ENCODE measurements at regions not wholly inside any gene's neighbourhood (a gene's known extent, or its start where the extent isn't known, plus 50 kb on each side); places are given as distances from the start of the nearest gene placed in this dataset.
"Not testable (repeated sequence)": the region's sequence is repeated elsewhere in the genome, so short reads cannot be mapped to it uniquely, and the experiment has no call there.

DNA sequence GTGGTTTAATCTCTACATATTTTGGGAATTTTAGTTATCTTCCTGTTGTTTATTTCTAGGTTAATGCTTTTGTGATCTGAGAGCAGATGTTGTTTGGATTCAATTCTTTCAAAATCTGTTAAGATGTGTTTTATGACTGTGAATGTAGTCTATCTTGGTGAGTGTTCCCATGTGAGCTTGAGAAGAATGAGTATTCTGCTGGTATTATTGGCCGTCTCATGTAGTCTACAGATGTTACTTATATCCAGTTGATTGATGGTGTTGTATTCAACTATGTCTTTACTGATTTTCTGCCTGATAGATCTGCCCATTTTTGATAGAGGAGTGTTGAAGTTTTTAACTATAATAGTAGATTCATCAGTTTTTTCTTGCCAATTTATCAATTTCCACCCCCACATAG, 141.4 kb upstream of the FOXP2 start:
- TF ChIP-seq GATA2 (CRISPR knock-in tag; IDR thresholded peaks at IDR 0.05): no peak
- no peak for TF ChIP-seq NRF1 (IDR thresholded peaks at IDR 0.05; ENCODE audit: low read depth, low read length)
- TF ChIP-seq MXI1 (IDR thresholded peaks at IDR 0.05; ENCODE audit: low read depth, low read length): no peak
- no peak for TF ChIP-seq RCOR1 (IDR thresholded peaks at IDR 0.05; ENCODE audit: low read length)
- no peak for TF ChIP-seq SIN3A (IDR thresholded peaks at IDR 0.05; ENCODE audit: borderline replicate concordance, low read depth, low read length)
- TF ChIP-seq RFX5 (IDR thresholded peaks at IDR 0.05; ENCODE audit: low read length): no peak
- TF ChIP-seq FOXM1 (IDR thresholded peaks at IDR 0.05; ENCODE audit: low read depth): no peak
- no peak for TF ChIP-seq RXRA (IDR thresholded peaks at IDR 0.05; ENCODE audit: borderline replicate concordance, low read depth)

DNA sequence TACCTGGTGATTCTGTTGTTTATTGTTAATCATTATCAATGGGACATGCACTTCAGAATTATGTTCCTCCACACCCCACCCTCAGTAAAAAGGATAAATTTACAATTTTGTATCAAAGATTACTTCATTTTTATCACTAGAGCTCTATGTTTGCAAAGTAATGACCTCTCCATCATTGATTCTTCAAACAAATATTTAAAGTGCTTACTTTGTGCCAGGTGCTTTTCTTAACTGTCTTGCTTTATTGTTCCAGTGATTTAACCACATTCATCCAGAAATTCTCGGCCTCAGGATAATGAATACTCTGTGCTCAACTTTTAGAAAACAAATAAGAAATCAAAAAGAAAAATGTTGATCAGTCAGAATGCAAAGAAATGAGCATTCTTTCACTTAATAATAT, 144.9 kb upstream of the FOXP2 start:
- Histone ChIP-seq H2AFZ (ENCODE audit: low read depth) (no peak overlapping the region), H3K4me3 (ENCODE audit: low read depth in 2 of 2, low read length in 1 of 2) (no peak overlapping the region), H3K9ac (no peak overlapping the region), H3K27me3 (ENCODE audit: insufficient read depth) (no peaks in the 10 kb centered on the region), H3K4me2 (no peak overlapping the region), H3K9me2 (no peaks in the 10 kb centered on the region), H3K4me1 (ENCODE audit: control insufficient read depth in 1 of 2, insufficient read depth in 2 of 2, low read depth in 1 of 2, low read length in 1 of 2) (no peaks in the 10 kb centered on the region), H3K36me3 (replicated peaks in 1 of 2; ENCODE audit: control insufficient read depth in 1 of 2, insufficient read depth in 2 of 2, low read length in 1 of 2) (no peaks in the 10 kb centered on the region), H4K20me1 (ENCODE audit: insufficient read depth) (no peaks in the 10 kb centered on the region), H3K27ac (ENCODE audit: low read depth in 2 of 2, low read length in 1 of 2) (no peak overlapping the region), H3K9me3 (no peaks in the 10 kb centered on the region), H3K79me2 (ENCODE audit: insufficient read depth) (no peaks in the 10 kb centered on the region), H3F3A (replicated peaks; ENCODE audit: insufficient read depth) (no peaks in the 10 kb centered on the region)
- CTCF ChIA-PET: no interaction called here
- 0% methylated on average over 1 of the region's 1 CpG for WGBS (ENCODE audit: low lambda C conversion rate)
- no peak for DNase-seq
- TF ChIP-seq, protein P1, sequence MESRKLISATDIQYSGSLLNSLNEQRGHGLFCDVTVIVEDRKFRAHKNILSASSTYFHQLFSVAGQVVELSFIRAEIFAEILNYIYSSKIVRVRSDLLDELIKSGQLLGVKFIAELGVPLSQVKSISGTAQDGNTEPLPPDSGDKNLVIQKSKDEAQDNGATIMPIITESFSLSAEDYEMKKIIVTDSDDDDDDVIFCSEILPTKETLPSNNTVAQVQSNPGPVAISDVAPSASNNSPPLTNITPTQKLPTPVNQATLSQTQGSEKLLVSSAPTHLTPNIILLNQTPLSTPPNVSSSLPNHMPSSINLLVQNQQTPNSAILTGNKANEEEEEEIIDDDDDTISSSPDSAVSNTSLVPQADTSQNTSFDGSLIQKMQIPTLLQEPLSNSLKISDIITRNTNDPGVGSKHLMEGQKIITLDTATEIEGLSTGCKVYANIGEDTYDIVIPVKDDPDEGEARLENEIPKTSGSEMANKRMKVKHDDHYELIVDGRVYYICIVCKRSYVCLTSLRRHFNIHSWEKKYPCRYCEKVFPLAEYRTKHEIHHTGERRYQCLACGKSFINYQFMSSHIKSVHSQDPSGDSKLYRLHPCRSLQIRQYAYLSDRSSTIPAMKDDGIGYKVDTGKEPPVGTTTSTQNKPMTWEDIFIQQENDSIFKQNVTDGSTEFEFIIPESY (IDR thresholded peaks at IDR 0.05; ENCODE audit: borderline replicate concordance, low read depth): no peak
- TF ChIP-seq CHD2 (IDR thresholded peaks at IDR 0.05; ENCODE audit: low read length, partially characterized antibody) (no peak), YY1 (IDR thresholded peaks at IDR 0.05; ENCODE audit: low read depth) (no peak), GATA2 (CRISPR knock-in tag; IDR thresholded peaks at IDR 0.05) (no peak), JUND (IDR thresholded peaks at IDR 0.05) (no peak), NFIC (IDR thresholded peaks at IDR 0.05; ENCODE audit: borderline replicate concordance) (no peak), RCOR1 (IDR thresholded peaks at IDR 0.05; ENCODE audit: low read length) (no peak), SMC3 (IDR thresholded peaks at IDR 0.05; ENCODE audit: low read depth, low read length) (no peak)
- TF ChIP-seq, protein P2, sequence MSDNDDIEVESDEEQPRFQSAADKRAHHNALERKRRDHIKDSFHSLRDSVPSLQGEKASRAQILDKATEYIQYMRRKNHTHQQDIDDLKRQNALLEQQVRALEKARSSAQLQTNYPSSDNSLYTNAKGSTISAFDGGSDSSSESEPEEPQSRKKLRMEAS (IDR thresholded peaks at IDR 0.05; ENCODE audit: low read depth): no peak
- TF ChIP-seq, protein P3, sequence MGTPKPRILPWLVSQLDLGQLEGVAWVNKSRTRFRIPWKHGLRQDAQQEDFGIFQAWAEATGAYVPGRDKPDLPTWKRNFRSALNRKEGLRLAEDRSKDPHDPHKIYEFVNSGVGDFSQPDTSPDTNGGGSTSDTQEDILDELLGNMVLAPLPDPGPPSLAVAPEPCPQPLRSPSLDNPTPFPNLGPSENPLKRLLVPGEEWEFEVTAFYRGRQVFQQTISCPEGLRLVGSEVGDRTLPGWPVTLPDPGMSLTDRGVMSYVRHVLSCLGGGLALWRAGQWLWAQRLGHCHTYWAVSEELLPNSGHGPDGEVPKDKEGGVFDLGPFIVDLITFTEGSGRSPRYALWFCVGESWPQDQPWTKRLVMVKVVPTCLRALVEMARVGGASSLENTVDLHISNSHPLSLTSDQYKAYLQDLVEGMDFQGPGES (IDR thresholded peaks at IDR 0.05; ENCODE audit: low read depth, low read length): no peak
- TF ChIP-seq, protein P4, sequence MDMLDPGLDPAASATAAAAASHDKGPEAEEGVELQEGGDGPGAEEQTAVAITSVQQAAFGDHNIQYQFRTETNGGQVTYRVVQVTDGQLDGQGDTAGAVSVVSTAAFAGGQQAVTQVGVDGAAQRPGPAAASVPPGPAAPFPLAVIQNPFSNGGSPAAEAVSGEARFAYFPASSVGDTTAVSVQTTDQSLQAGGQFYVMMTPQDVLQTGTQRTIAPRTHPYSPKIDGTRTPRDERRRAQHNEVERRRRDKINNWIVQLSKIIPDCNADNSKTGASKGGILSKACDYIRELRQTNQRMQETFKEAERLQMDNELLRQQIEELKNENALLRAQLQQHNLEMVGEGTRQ (IDR thresholded peaks at IDR 0.05; ENCODE audit: borderline replicate concordance, low read depth, low read length): no peak
- POLR2A ChIA-PET: no interaction called here

More for the DNA sequence above, 141.4 kb upstream of the FOXP2 start:
- POLR2A ChIA-PET: no interaction called here
- no peak overlapping the region for H3K4me2 ChIP-seq
- H3F3A ChIP-seq (replicated peaks; ENCODE audit: insufficient read depth): no peaks in the 10 kb centered on the region
- H3K9me2 ChIP-seq: no peaks in the 10 kb centered on the region
- H3K36me3 ChIP-seq (replicated peaks in 1 of 2; ENCODE audit: control insufficient read depth in 1 of 2, insufficient read depth in 2 of 2, low read length in 1 of 2): no peaks in the 10 kb centered on the region
- no peak for DNase-seq
- H2AFZ ChIP-seq (ENCODE audit: low read depth): no peak overlapping the region
- no peaks in the 10 kb centered on the region for H4K20me1 ChIP-seq (ENCODE audit: insufficient read depth)
- H3K27me3 ChIP-seq (ENCODE audit: insufficient read depth): no peaks in the 10 kb centered on the region
- no peaks in the 10 kb centered on the region for H3K79me2 ChIP-seq (ENCODE audit: insufficient read depth)
- CTCF ChIA-PET: no interaction called here
- no peak overlapping the region for H3K27ac ChIP-seq (ENCODE audit: low read depth in 2 of 2, low read length in 1 of 2)
- H3K9me3 ChIP-seq: no peaks in the 10 kb centered on the region
- WGBS (ENCODE audit: low lambda C conversion rate): 3% methylated on average over 1 of the region's 1 CpG
- no peak overlapping the region for H3K9ac ChIP-seq
- H3K4me1 ChIP-seq (ENCODE audit: control insufficient read depth in 1 of 2, insufficient read depth in 2 of 2, low read depth in 1 of 2, low read length in 1 of 2): no peaks in the 10 kb centered on the region
- no peak overlapping the region for H3K4me3 ChIP-seq (ENCODE audit: low read depth in 2 of 2, low read length in 1 of 2)

DNA sequence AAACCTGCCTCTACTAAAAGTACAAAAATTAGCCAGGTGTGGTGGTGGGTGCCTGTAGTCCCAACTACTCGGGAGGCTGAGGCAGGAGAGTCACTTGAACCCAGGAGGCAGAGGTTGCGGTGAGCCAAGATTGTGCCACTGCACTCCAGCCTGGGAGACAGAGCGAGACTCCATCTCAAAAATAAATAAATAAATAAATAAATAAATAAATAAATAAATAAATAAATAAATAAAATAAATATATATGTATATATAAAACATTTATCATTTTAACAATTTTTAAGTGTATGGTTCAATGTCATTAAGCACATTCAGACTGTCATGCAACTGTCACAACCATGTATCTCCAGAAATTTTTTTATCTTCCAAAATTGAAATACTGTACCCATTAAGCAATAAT, 147.1 kb upstream of the FOXP2 start:
- H3K27ac ChIP-seq (ENCODE audit: low read depth in 2 of 2, low read length in 1 of 2); H3K9ac ChIP-seq; H4K20me1 ChIP-seq (ENCODE audit: insufficient read depth); H3K9me3 ChIP-seq; H3K27me3 ChIP-seq (ENCODE audit: insufficient read depth); CTCF ChIA-PET; H3K36me3 ChIP-seq (replicated peaks in 1 of 2; ENCODE audit: control insufficient read depth in 1 of 2, insufficient read depth in 2 of 2, low read length in 1 of 2); H3K4me3 ChIP-seq (ENCODE audit: low read depth in 2 of 2, low read length in 1 of 2); H3K79me2 ChIP-seq (ENCODE audit: insufficient read depth); DNase-seq; H3K9me2 ChIP-seq; H3K4me1 ChIP-seq (ENCODE audit: control insufficient read depth in 1 of 2, insufficient read depth in 2 of 2, low read depth in 1 of 2, low read length in 1 of 2); H3F3A ChIP-seq (replicated peaks; ENCODE audit: insufficient read depth); H3K4me2 ChIP-seq; H2AFZ ChIP-seq (ENCODE audit: low read depth); POLR2A ChIA-PET: not testable (repeated sequence)
- WGBS (ENCODE audit: low lambda C conversion rate): 37% methylated on average over 3 of the region's 3 CpGs

All from SK-N-SH (cell line).